ENCODE measurements at regions not wholly inside any gene's neighbourhood (a gene's known extent, or its start where the extent isn't known, plus 50 kb on each side); places are given as distances from the start of the nearest gene placed in this dataset.

DNA sequence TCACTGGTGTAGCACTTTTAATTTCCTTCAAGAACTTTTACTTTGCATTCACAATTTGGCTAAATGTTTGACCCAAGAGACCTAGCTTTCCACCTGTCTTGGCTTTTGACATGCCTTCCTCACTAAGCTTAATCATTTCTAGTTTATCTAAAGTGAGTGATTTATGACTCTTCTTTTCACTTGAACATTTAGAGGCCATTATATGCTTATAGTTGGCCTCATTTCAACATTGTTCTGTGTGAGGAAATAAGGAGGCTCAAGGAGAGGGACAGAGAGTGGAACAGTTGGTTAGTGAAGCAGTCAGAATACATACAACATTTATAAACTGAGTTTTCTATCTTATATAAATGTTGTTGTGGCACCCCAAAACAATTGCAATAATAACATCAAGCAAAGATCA is 489.3 kb upstream of the CDH2 start (continued):
- TF ChIP-seq, protein P1, sequence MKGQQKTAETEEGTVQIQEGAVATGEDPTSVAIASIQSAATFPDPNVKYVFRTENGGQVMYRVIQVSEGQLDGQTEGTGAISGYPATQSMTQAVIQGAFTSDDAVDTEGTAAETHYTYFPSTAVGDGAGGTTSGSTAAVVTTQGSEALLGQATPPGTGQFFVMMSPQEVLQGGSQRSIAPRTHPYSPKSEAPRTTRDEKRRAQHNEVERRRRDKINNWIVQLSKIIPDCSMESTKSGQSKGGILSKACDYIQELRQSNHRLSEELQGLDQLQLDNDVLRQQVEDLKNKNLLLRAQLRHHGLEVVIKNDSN (IDR thresholded peaks at IDR 0.05; ENCODE audit: borderline replicate concordance, extremely low read length, insufficient read depth, low read depth, low read length) = no peak
- TF ChIP-seq PAX5 (IDR thresholded peaks at IDR 0.05; ENCODE audit: borderline replicate concordance, low read depth, low read length) = no peak
- no peak for TF ChIP-seq ZBED1 (IDR thresholded peaks at IDR 0.05; ENCODE audit: borderline replicate concordance)
- TF ChIP-seq, protein P2, sequence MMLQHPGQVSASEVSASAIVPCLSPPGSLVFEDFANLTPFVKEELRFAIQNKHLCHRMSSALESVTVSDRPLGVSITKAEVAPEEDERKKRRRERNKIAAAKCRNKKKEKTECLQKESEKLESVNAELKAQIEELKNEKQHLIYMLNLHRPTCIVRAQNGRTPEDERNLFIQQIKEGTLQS (IDR thresholded peaks at IDR 0.05; ENCODE audit: borderline replicate concordance, extremely low read depth, low read depth, low read length) = no peak
- no peak for TF ChIP-seq MYB (IDR thresholded peaks at IDR 0.05; ENCODE audit: borderline replicate concordance, low read depth, low read length)
- no peak for TF ChIP-seq SUZ12 (IDR thresholded peaks at IDR 0.05; ENCODE audit: unreplicated experiment)
- no peak for TF ChIP-seq KLF5 (IDR thresholded peaks at IDR 0.05; ENCODE audit: partially characterized antibody)
- TF ChIP-seq ZZZ3 (IDR thresholded peaks at IDR 0.05; ENCODE audit: control insufficient read depth, insufficient read length, low read depth) = no peak
- TF ChIP-seq NBN (IDR thresholded peaks at IDR 0.05) = no peak
- TF ChIP-seq SMAD1 (IDR thresholded peaks at IDR 0.05; ENCODE audit: low read depth, partially characterized antibody) = no peak

DNA sequence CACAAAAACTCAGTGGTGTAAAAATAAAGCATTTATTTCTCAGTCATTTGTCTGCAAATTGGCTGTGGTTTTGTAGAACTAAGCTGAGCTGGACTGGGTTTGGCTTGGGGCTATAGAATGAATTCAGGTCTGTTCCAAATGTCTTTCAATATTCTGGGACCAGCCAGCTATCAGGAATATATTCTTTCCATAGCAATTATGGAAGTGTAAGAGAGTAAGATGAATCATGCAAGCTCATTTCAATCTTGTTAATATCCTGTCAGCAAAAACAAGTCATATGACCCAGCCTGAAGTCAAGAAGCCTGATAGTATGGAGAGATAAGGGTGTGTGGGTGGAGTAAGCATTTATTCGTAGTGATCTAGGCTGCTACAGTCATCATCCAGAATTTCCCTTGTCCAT is 481.0 kb upstream of the CDH2 start:
- no peaks in the 10 kb centered on the region for H3K27me3 ChIP-seq (replicated peaks in 1 of 2; ENCODE audit: control insufficient read depth in 2 of 2, insufficient read depth in 2 of 2, low read length in 1 of 2)
- H3K9ac ChIP-seq (ENCODE audit: control insufficient read depth, insufficient read depth, low read length) = no peak overlapping the region
- no peaks in the 10 kb centered on the region for H3K4me1 ChIP-seq (ENCODE audit: control insufficient read depth, insufficient read depth, low read length)
- no TSS peak for BruUV-seq (replicated peaks)
- ChIA-PET SMC1A (ENCODE audit: uncharacterized antibody, unreplicated experiment) (no interaction called here), POLR2A (no interaction called here), CTCF (no interaction called here), RAD21 (ENCODE audit: unreplicated experiment) (no interaction called here)
- H3K4me3 ChIP-seq = no peak overlapping the region
- intact Hi-C loops (cut with micrococcal nuclease; ENCODE audit: unreplicated experiment) (no loop called here), in situ Hi-C loops (cut with MboI) (no loop called here)
- H3K9me3 ChIP-seq (replicated peaks; ENCODE audit: control insufficient read depth, insufficient read depth, low read length) = no peaks in the 10 kb centered on the region
- H3K27ac ChIP-seq (ENCODE audit: control insufficient read depth, insufficient read depth) = no peak overlapping the region
- no peak overlapping the region for H3K4me2 ChIP-seq (ENCODE audit: control insufficient read depth, insufficient read depth)
- no peak for FAIRE-seq
- no peaks in the 10 kb centered on the region for H3K79me2 ChIP-seq (ENCODE audit: control insufficient read depth, insufficient read depth, low read length)
- ATAC-seq = no peak
- no peaks in the 10 kb centered on the region for H3K36me3 ChIP-seq (ENCODE audit: control insufficient read depth in 2 of 2, insufficient read depth in 2 of 2, low read length in 1 of 2)
- H2AFZ ChIP-seq (ENCODE audit: control insufficient read depth, low read depth, low read length) = no peak overlapping the region
- WGBS (ENCODE audit: insufficient coverage, insufficient replicate concordance, low lambda C conversion rate, missing lambda C conversion rate) = 0% methylated on average over 1 of the region's 1 CpG
- H4K20me1 ChIP-seq (ENCODE audit: control insufficient read depth, insufficient read depth) = no peaks in the 10 kb centered on the region
- no peak for DNase-seq (ENCODE audit: low read depth, low spot score)
- TF ChIP-seq PRDM15 (CRISPR knock-in tag; IDR thresholded peaks at IDR 0.05) (no peak), MYB (IDR thresholded peaks at IDR 0.05; ENCODE audit: borderline replicate concordance, low read depth, low read length) (no peak), TAF1 (IDR thresholded peaks at IDR 0.05; ENCODE audit: borderline replicate concordance, low read depth, low read length) (no peak), POLR2AphosphoS2 (IDR thresholded peaks at IDR 0.05; ENCODE audit: low read depth, low read length) (no peak), SIN3A (IDR thresholded peaks at IDR 0.05; ENCODE audit: low read depth, low read length) (no peak), SREBF2 (IDR thresholded peaks at IDR 0.05; ENCODE audit: low read length) (no peak), ZNF217 (IDR thresholded peaks at IDR 0.05) (no peak), ESRRA (IDR thresholded peaks at IDR 0.05; ENCODE audit: low read length) (no peak), CBFB (IDR thresholded peaks at IDR 0.05; ENCODE audit: low read depth) (no peak), CBX3 (IDR thresholded peaks at IDR 0.05; ENCODE audit: borderline replicate concordance, low read depth) (no peak), STAT1 (conservative IDR thresholded peaks at IDR 0.05) (no peak)
